GM20000 (cell line): ENCODE measurements at regions not wholly inside any gene's neighbourhood (a gene's known extent, or its start where the extent isn't known, plus 50 kb on each side); places are given as distances from the start of the nearest gene placed in this dataset.

Experiments used
- DNase-seq: peaks from one replicate; pipeline ENCODE4 v3.0.0; 2012; ENCODE audit warnings: low spot score
- CTCF ChIP-seq: IDR thresholded peaks from 2 replicates; pipeline ENCODE4 v1.5.1; 2012; ENCODE audit warnings: mild to moderate bottlenecking, control low read depth; ENCODE audit errors: extremely low read depth, missing control alignments

DNA sequence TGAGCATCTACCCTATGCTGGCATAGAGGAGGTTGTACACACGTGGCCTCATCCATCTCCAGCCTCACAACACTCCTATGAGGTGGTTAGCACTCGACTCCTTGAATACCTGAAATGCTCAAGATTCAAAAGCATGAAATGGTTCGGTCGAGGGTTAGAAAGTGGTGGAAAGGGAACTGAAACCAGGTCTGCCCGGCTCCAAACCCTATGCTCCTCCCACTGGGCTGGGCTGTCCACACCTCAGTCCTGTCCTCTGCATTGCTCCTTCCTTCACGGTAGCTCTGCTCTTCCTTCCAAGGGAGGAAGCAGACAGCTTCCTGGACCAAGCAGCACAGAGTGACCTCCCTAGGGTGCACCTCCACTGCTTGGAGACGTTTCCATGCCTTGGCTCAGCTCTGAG lies 565.2 kb upstream of the ID2 start:
- peak; percentile 73 for DNase-seq
- no peak for TF ChIP-seq CTCF

DNA sequence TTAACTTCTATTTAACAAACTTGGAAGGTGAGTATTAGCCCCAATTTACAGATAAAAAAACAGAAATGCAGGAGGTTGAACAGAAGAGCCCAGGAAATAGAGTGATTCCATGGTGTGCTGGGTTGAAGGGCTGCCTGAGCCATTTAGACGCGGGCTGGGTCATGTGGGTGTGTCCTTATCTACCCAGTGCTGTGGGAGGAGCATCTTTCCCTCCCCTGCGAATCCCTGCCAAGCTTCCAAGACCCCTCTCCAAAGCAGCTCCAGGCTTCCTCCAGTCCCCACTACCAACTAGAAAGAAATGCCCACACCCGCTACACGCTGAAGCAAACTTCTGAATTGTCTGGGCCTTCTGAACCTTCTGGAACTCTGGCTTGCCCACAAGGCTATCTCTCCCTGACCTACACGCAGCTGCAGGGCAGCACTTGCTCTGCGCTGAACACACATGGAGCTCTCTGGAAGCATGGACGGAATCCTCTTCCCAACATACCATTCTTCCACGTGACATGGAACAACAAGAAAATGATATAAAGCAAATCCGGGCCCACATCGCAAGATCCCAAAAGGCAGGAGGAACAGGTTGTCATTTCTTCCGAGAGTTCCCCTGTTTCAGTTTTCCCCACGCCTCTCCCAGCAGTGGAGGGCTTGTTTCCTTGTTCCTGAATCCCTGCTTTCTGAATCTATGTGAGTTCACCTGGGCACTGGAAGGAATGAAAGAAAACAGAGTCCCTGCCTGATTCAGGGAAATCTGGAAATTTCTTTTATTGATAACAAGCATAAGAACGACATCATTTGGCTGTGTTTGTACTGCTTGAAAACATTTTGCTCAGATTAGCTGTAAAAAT lies 562.7 kb upstream of the ID2 start:
- TF ChIP-seq CTCF, result no peak
- DNase-seq, result no peak

DNA sequence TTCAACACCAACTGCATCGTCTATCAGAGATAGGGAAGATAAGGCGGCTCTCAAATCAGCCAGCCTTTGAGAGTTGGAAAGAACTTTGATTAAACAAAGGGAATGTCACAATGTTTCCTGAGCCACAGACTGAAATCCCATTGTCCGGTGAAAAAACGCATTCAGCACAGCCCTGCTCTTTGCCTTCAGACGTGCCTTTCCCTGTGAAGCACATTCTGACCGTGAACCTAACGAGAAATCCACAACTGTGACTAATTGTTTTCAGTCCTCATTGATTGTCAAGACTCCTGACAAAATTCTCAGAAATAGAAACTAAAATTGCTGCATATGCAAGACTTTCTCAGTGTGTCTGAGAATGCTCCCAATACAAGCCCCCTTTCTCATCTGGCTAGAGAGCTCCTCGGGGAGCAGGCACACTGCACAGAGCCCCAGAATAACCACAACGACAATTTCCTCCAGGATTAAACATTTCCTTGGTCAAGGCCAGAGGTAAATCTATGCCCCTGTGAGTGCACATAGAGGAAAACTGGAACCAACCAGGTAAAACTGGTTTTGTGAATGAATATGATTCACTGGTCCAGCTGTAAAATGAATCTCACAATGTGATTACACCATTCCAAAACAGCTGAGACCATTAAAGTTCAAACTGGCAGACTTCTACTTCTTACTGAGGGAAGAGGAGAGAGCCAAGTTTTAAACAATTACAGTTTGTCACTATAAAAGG lies 561.9 kb upstream of the ID2 start:
- DNase-seq, result peak; percentile 15
- no peak for TF ChIP-seq CTCF

- no peak for DNase-seq
- TF ChIP-seq CTCF, result no peak
Observed at GRCh38 chr2:8120506-8120860, 561.4 kb upstream of the ID2 start.

DNA sequence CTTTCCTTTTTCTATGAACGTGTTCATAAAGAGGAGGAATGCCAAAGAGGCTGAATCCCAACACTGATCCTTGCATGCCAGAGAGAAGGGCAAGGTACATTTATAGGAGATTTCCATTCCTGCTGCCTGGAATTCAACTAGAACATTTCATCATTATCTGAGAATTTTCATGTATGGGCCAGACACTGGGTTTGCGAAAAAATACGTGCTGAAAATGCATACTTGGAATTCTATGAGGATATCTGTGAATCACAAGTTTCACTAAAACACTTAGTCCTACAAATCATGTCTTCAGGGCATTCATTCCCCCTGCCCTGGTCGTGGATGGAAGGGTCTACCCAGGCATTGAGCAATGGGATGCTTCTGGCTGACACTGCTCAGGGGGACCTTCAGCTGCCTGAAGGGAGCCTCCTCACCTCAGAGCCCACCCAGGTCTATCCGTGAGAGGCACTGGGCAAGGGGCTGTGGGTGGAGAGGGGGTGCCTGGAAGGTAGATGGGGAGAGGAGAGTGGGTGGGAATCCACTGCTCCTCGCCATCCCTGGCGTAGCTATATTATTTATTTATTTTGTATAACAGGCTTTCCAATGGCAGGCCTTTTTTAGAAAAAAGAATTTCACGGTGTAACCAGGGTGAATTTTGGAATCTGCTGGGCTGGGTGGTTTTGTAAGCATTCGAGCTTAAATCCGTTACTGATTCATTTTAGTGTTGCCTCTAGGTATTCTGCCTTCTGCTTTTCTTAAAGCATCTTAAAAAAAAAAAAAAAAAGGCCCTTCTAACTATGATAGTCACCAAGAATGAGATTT lies 560.6 kb upstream of the ID2 start:
- DNase-seq, result no peak

DNA sequence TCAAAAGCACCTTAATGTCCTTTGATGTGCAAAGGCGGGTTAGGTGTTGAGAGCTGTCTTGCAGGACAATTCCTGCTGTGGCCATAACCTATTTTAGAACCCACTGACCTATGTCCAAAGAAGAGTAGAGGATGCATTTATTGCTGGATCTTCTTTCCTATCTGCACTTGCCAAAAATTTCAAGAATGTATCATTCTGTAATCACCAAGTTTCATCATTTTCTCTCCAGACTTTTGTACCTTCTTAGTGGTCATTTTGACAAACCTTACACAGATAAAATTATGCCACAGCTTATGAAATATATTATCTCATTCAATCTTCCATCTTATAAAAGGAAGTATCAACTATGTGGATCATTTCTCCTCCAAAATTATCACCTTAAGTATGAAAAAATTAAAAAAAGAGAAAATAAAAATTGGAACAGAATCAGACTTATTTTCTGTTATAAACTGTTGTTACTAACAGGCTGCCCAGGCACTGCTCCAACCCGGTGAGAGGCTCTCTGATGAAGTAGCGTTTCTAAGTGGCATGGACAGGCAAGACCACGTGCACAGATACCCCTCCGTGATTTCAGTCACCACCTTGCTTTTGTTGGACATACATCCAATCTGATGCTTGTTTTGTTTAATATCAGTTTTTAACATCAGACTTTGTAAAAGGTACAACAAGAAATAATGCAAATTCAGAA lies 559.9 kb upstream of the ID2 start:
- TF ChIP-seq CTCF, result no peak
- DNase-seq, result no peak

More for the DNA sequence above, 560.6 kb upstream of the ID2 start:
- no peak for TF ChIP-seq CTCF
